OCI-LY3 (cell line): ENCODE measurements at regions not wholly inside any gene's neighbourhood (a gene's known extent, or its start where the extent isn't known, plus 50 kb on each side); places are given as distances from the start of the nearest gene placed in this dataset.

Source experiments
- H2AFZ ChIP-seq: fragments of 200-600, 300-600 bp; shearing (Covaris generic); 2 replicates; pipeline ENCODE4 v1.6.0; 2014; ENCODE audit warnings: antibody characterized with exemption, low read depth, low read length
- H3K27ac ChIP-seq: fragments of 200-600, 300-600 bp; sonication (generic); 2 replicates; pipeline ENCODE4 v1.5.1; 2014; ENCODE audit warnings: mild to moderate bottlenecking, low read length, moderate library complexity, mixed read lengths
- H3K27me3 ChIP-seq: fragments of 200-600, 300-600 bp; sonication (generic); 2 replicates; pipeline ENCODE4 v1.6.1; 2014; ENCODE audit warnings: low read depth, low read length, mixed read lengths
- H3K36me3 ChIP-seq: fragments of 200-600, 300-600 bp; sonication (generic); replicated peaks from 2 replicates; pipeline ENCODE3; 2014; ENCODE audit warnings: low read depth, low read length, mixed read lengths
- H3K4me1 ChIP-seq: fragments of 300-600, 200-600 bp; sonication (generic); 2 replicates; pipeline ENCODE4 v1.6.1; 2014; ENCODE audit warnings: low read length, mixed read lengths
- H3K4me2 ChIP-seq: fragments of 200-600, 300-600 bp; sonication (generic); 2 replicates; pipeline ENCODE4 v1.6.1; 2014; ENCODE audit warnings: low read length, mixed read lengths
- H3K4me3 ChIP-seq: fragments of 300-600, 200-600 bp; sonication (generic); 2 replicates; pipeline ENCODE4 v1.5.1; 2014; ENCODE audit warnings: antibody characterized with exemption, mild to moderate bottlenecking, low read length, moderate library complexity
- H3K79me2 ChIP-seq: fragments of 300-600, 200-600 bp; shearing (Covaris generic); 2 replicates; pipeline ENCODE4 v1.6.1; 2014; ENCODE audit warnings: mild to moderate bottlenecking, low read length, mixed read lengths
- H3K9ac ChIP-seq: fragments of 300-600, 200-600 bp; shearing (Covaris generic); 2 replicates; pipeline ENCODE4 v1.6.0; 2014; ENCODE audit warnings: mild to moderate bottlenecking, low read length, moderate library complexity
- H3K9me3 ChIP-seq: fragments of 200-600, 300-600 bp; shearing (Covaris generic); 2 replicates; pipeline ENCODE4 v1.6.1; 2014; ENCODE audit warnings: low read length, mixed read lengths; ENCODE audit not compliant: insufficient read depth
- H4K20me1 ChIP-seq: fragments of 200-600, 300-600 bp; sonication (generic); 2 replicates; pipeline ENCODE4 v1.6.1; 2016; ENCODE audit warnings: low read length, mixed read lengths; ENCODE audit not compliant: insufficient read depth
- CTCF ChIP-seq: fragments of 200-600, 300-600 bp; sonication (generic); IDR thresholded peaks from 2 replicates; pipeline ENCODE4 v1.5.1; 2014; ENCODE audit warnings: antibody characterized with exemption, low read length, low read depth
- EZH2phosphoT487 ChIP-seq: fragments of 200-600 bp; shearing (Covaris generic); IDR thresholded peaks from 2 replicates; pipeline ENCODE4 v1.6.1; 2018; ENCODE audit warnings: antibody characterized with exemption, mixed run types, low read depth

- Histone ChIP-seq H3K9ac (no peak overlapping the region), H3K9me3 (no peaks in the 10 kb centered on the region), H3K36me3 (no peaks in the 10 kb centered on the region), H3K4me1 (no peaks in the 10 kb centered on the region), H3K79me2 (no peaks in the 10 kb centered on the region), H3K4me3 (no peak overlapping the region), H3K4me2 (no peak overlapping the region), H2AFZ (no peak overlapping the region), H3K27me3 (peaks cover 16% of the 10 kb centered on the region; the same call in 1 of the 2 replicates), H4K20me1 (no peaks in the 10 kb centered on the region), H3K27ac (no peak overlapping the region)
- TF ChIP-seq EZH2phosphoT487 (no peak), CTCF (no peak)
These were observed 229.5 kb upstream of the ROPN1 start for GRCh38 chr3:124221422-124221821.

GRCh38 chr3:124223853-124224252, 231.9 kb upstream of the ROPN1 start:
- Histone ChIP-seq H3K79me2 (no peaks in the 10 kb centered on the region), H3K9me3 (no peaks in the 10 kb centered on the region), H3K27me3 (peaks cover 16% of the 10 kb centered on the region), H3K9ac (no peak overlapping the region), H3K36me3 (no peaks in the 10 kb centered on the region), H3K27ac (no peak overlapping the region), H3K4me1 (no peaks in the 10 kb centered on the region), H3K4me3 (no peak overlapping the region), H3K4me2 (no peak overlapping the region), H4K20me1 (no peaks in the 10 kb centered on the region), H2AFZ (no peak overlapping the region)
- TF ChIP-seq CTCF = no peak
- TF ChIP-seq EZH2phosphoT487 = no peak

GRCh38 chr3:124227150-124227630, 235.3 kb upstream of the ROPN1 start:
- Histone ChIP-seq H3K4me2 (no peak overlapping the region), H3K79me2 (no peaks in the 10 kb centered on the region), H3K4me1 (no peaks in the 10 kb centered on the region), H3K27ac (no peak overlapping the region), H3K36me3 (no peaks in the 10 kb centered on the region), H3K4me3 (no peak overlapping the region), H3K27me3 (peaks cover 39% of the 10 kb centered on the region), H2AFZ (no peak overlapping the region), H3K9me3 (no peaks in the 10 kb centered on the region), H4K20me1 (no peaks in the 10 kb centered on the region), H3K9ac (no peak overlapping the region)
- TF ChIP-seq CTCF (no peak), EZH2phosphoT487 (no peak)

GRCh38 chr3:124229420-124229819, 237.5 kb upstream of the ROPN1 start:
- Histone ChIP-seq H3K27me3 (peaks cover 51% of the 10 kb centered on the region), H4K20me1 (no peaks in the 10 kb centered on the region), H3K4me2 (no peak overlapping the region), H3K4me3 (no peak overlapping the region), H3K79me2 (no peaks in the 10 kb centered on the region), H3K27ac (no peak overlapping the region), H3K4me1 (no peaks in the 10 kb centered on the region), H2AFZ (no peak overlapping the region), H3K9me3 (no peaks in the 10 kb centered on the region), H3K9ac (no peak overlapping the region), H3K36me3 (no peaks in the 10 kb centered on the region)
- TF ChIP-seq CTCF (no peak), EZH2phosphoT487 (no peak)
